GM21423 (cell line): ENCODE measurements at regions not wholly inside any gene's neighbourhood (a gene's known extent, or its start where the extent isn't known, plus 50 kb on each side); places are given as distances from the start of the nearest gene placed in this dataset.

Source experiments
- ATAC-seq: cut with Tn5 transposase; IDR thresholded peaks from one replicate; pipeline ENCODE4 v1.9.1; 2021; ENCODE audit warnings: mild to moderate bottlenecking, moderate library complexity; ENCODE audit not compliant: unreplicated experiment

DNA sequence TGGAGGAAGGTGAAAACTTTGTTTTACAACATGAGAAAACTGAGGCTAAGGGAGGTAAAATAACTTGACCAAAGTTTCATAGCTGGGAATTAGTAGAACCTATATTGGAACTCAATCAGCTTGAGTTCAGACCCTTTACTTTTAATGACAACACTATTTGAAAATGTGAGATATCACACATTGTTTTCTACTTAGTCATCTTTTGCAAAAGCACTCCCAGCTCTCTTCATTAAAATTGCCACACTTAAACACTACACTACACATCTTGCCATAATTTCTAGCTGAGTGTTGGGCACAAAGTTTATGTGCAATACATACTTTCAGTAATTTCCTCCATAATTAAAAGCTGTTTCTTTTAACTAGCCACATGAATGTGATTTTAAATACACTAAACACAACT is 230.4 kb upstream of the DCBLD2 start:
- no peak for ATAC-seq

- no peak for ATAC-seq
Measured at GRCh38 chr3:99128725-99129505, 227.4 kb upstream of the DCBLD2 start.

DNA sequence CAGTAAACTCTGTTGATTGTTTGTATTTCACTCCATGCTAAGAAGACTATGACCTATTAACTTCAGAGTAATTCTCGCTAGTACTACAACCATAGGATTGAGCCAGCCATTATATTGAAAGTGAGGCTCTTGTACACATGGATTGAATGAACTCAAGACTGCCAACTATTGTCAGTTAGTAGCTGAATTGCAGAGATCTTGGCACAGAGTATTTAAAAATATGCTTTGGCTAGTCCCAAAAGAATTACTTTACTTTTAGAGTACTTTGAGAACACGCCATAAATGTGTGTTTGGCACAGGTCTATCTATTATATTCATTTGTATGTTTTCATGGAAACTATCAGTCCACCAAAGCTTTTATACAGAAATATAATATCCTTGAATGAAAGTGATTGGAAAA is 226.7 kb upstream of the DCBLD2 start:
- no peak for ATAC-seq

- no peak for ATAC-seq
Measured at GRCh38 chr3:99126316-99126715, 224.8 kb upstream of the DCBLD2 start.

GRCh38 chr3:99119385-99119784 is 217.9 kb upstream of the DCBLD2 start:
- ATAC-seq: no peak

- ATAC-seq: no peak
Measured at GRCh38 chr3:99118381-99118780, 216.9 kb upstream of the DCBLD2 start.

GRCh38 chr3:99114565-99115291 is 213.2 kb upstream of the DCBLD2 start:
- no peak for ATAC-seq

- peak; percentile 51 for ATAC-seq
Measured at GRCh38 chr3:99111235-99111634, 209.7 kb upstream of the DCBLD2 start.

DNA sequence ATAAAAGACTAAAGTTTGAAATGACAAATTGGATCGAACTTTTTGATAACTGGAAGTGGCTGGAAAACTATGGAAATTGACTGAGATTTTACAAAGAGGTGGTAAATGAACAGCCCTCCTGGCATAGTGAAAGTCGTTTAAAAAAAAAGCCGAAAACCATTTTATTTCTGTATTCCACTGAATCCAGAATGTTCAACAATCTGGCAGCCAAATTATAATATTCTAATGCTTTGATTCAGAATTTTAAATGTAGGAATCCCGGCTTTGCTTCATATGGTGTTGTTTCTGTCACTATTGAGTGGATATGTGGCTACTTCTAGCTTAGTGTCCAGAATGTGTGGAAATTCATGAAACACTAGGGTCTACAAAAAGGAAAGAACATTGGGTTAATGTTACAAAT is 208.9 kb upstream of the DCBLD2 start:
- no peak for ATAC-seq

- no peak for ATAC-seq
Measured at GRCh38 chr3:99108508-99108907, 207.0 kb upstream of the DCBLD2 start.

DNA sequence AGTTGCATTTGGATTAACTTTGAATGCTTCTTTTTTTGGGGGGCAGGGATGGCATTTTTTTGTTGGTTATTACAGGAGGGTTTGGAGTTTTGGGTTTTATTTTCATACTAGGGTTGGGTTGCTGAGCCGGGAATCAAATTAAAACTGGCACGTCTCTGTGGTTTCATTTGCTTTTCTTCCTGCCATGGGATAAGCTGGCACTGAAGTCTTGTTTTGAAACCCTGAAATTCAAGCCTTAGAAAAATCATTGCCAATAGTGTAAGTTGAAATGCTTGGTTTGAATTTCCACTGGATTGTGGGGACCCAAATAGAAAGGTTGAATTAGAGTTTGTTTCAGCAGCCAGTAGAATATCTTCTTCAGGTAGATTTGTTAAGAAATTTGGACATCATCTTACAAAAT is 193.1 kb upstream of the DCBLD2 start:
- no peak for ATAC-seq

- no peak for ATAC-seq
Measured at GRCh38 chr3:99087277-99087676, 185.8 kb upstream of the DCBLD2 start.

DNA sequence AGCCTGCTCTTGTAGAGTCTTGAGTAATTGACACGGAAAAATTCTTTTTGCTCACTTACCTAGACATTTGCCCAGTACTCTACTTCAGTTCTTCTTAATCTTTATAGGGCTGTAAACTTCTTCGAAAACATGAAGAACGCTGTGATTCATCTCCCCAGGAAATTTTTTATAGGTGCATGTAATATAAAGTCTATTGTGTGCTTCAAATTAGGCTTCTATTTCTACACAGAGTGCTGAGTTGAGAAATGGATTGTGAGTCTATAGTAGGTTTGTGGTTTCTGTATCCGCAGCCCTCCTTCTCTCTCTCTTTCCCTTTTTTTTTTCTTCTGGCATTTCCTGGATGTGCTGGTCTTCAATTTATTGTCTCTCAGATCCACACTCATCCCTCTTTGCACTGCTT is 183.3 kb upstream of the DCBLD2 start:
- ATAC-seq: no peak

DNA sequence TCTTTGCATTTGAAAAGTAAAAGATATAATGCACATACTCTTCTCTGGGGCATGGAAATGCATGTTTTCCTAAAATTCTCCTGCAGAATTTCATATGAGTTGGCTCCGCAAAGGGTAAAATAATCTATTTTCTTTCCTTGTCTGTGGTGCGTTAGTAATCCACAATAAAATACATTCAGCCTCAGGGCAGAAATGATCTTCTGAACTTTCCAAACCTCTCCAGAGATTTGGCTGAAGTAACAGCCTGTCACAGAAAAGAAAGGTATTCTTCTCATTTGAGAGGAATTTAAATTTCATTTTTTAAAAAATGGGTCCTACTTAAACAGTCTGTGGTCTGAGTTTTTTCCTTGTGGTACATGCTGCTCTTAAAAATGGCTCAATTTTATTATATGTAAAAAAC is 182.7 kb upstream of the DCBLD2 start:
- ATAC-seq: no peak

GRCh38 chr3:99071096-99071495 is 169.6 kb upstream of the DCBLD2 start:
- no peak for ATAC-seq

DNA sequence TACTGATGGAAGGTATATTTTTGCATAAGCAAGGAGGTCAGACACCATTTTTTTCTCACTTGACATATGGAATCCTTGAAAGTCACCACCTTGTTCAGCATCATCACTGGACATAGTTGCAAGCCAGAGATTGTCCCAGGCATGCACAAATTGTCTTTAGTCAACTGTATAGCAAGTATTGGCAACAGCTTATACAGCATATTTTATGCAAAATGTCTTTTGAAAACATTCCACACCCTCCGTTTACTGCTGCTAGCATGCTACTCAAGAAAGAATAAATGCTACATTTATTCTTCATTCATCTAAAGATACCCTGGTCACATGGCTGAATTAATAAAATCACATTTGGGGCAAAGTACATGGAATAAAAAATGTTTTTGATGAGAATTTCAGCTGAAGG is 168.5 kb upstream of the DCBLD2 start:
- no peak for ATAC-seq

DNA sequence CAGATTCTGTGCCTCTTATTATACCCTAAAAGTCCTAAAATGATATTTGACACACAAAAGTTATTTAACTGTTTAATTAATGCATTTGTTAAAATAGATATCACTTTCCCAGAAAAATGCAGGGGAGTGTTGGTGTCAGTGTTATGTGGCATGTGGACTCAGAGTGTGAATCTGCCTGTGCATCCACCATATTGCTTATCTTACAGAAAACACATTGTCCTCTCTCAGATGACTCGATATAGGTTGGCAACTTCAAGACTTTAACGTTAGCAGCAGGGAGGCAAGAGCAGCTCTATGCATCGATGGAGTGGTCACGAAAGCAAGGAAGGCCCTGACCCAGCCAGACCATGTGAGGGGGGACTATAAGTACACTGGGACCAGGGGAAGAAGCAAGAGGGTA is 165.4 kb upstream of the DCBLD2 start:
- no peak for ATAC-seq

GRCh38 chr3:99049164-99049563 is 147.7 kb upstream of the DCBLD2 start:
- ATAC-seq: no peak

- ATAC-seq: no peak
Measured at GRCh38 chr3:99041747-99042146, 140.3 kb upstream of the DCBLD2 start.

DNA sequence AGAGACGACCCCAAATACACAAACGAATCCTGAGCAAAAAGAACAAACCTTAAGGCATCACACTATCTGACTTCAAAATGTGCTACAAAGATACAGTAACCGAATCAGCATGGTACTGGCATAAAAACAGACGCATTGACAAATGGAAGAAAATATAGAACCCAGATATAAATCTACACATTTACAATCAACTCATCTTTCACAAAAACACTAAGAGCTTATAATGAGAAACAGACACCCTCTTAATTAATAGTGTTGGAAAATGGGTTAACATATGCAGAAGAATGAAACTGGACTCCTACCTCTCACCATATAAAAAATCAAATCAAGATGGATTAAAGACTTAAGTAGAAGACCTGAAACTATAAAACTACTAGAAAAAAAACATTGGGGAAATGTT is 130.3 kb upstream of the DCBLD2 start:
- ATAC-seq: no peak

GRCh38 chr3:99023590-99024192 is 122.2 kb upstream of the DCBLD2 start:
- peak; percentile 86 for ATAC-seq

- no peak for ATAC-seq
Measured at GRCh38 chr3:99021466-99021865, 120.0 kb upstream of the DCBLD2 start.
